ENCODE measurements at regions not wholly inside any gene's neighbourhood (a gene's known extent, or its start where the extent isn't known, plus 50 kb on each side); places are given as distances from the start of the nearest gene placed in this dataset.

- TF ChIP-seq POLR2AphosphoS5 (IDR thresholded peaks at IDR 0.05): no peak
- TF ChIP-seq POLR2A (IDR thresholded peaks at IDR 0.05): no peak
- TF ChIP-seq CTCF (IDR thresholded peaks at IDR 0.05): no peak
- TF ChIP-seq EP300 (IDR thresholded peaks at IDR 0.05): no peak
These were observed 661.7 kb upstream of the SLITRK1 start for GRCh38 chr13:84543962-84544361.

All from stomach (tissue), 4 donors.